ENCODE measurements at regions not wholly inside any gene's neighbourhood (a gene's known extent, or its start where the extent isn't known, plus 50 kb on each side); places are given as distances from the start of the nearest gene placed in this dataset.

DNA sequence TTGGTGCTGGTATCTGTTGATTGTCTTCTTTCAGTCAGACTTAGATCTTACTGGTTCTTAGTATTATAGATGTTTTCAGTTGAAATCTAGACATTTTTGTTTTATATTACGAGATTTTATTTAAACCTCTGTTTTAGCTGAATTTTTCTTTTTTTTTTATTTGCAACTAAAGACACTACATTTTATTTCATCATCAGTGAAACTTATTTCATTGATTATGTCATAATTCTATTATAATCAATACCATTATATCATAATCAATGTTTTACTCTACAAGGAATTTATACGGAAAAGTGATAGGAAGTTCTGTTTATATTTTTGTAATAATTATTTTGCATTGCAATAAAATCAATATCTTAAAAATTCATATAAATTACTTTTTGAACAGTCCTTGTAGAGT, 477.4 kb upstream of the MDFIC2 start:
- no peak for DNase-seq

DNA sequence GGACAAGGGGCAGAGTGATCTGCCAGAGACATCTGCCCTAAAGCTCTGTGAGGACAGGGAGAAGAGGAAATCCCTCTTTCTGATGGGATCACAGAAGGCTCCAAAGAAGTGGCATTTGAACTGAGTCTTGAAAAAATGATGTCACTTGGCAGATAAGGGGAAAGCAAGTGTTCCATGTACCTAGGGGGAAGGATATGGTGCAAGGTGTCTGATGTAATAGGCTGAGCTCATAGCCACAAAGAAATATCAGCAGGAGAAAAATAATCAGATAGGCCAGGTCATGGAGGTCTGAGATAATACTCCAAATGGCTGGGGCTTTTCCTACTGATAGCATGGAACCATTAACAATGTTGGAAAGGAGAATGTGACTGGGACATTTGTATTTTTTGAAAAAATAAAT, 468.4 kb upstream of the MDFIC2 start:
- no peak for DNase-seq

DNA sequence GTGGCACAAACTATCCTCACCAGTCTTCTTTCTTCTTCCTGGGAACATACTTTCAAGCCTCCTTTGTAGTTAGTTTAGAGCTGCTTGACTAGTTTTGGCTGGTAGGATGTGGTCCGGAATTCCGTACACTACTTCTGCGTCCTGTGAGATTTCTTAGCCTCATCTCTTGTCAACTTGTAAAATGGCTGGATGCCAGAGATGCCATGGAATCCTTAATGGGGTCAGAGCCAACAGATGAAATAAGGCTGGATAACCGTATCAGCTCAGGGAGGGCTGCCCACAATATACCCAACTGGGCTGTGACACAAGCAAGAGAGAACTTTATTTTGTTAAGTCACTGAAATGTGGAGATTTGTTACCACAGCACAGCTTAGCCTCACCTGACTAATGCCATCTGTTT, 466.9 kb upstream of the MDFIC2 start:
- no peak for DNase-seq

DNA sequence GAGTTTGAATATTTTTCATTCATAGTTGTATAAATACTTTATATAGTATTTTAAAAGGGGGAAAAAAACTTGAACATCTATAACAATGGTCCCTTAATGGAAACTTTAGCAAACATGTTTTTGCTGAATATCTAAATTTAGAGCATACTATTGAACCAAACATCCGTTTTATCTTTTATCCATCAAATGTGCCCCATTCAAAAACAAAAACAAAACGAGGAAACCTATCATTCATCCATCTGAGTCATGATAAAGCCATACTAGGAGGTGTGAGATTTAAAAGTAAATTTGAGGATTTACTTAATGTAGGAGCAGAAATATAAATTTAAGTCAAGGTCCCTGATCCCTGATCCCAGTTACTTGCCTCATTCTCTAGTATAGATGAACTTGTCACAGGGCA, 463.6 kb upstream of the MDFIC2 start:
- DNase-seq: no peak

DNA sequence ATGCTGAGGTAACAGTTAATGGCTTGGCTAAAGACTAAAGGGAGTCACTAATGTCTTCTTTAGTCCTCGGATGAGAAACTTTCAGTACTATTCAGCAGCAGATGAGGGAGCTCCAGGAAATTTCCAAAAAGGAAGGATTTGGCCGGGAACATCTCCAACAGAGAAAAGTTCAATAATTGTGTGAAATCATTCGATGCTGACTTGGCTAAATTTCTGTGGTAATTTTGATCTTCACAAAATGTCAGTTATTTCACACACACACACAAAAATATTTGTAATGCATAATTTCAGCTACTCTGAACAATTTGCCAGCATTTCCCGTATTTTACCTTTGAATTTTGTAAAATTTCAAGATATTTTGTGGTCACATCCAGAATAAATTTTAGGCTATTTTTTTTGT, 462.8 kb upstream of the MDFIC2 start:
- DNase-seq: no peak

DNA sequence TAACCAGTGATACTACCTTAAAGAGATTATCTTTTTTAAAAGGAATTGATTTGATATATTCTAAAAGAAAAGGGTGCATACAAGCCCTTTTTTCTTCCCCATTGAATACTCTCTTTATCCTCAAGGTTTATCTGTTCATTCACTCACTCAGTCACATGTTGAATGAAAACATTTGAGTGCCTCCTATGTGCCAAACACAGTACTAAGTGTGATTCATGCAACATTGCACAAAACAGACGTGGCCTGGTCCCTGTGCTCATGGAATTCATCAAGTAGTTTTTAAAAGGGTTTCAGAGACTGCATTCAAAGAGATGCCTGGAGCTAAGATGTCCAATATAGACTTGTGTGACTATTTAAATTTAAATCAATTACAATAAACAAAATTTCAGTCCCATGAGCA, 462.2 kb upstream of the MDFIC2 start:
- DNase-seq: no peak

- DNase-seq: no peak
Measured at GRCh38 chr3:70771426-70772147, 459.1 kb upstream of the MDFIC2 start.

GRCh38 chr3:70770650-70771049, 458.2 kb upstream of the MDFIC2 start:
- DNase-seq: no peak

- DNase-seq: no peak
Measured at GRCh38 chr3:70766301-70766700, 453.9 kb upstream of the MDFIC2 start.

DNA sequence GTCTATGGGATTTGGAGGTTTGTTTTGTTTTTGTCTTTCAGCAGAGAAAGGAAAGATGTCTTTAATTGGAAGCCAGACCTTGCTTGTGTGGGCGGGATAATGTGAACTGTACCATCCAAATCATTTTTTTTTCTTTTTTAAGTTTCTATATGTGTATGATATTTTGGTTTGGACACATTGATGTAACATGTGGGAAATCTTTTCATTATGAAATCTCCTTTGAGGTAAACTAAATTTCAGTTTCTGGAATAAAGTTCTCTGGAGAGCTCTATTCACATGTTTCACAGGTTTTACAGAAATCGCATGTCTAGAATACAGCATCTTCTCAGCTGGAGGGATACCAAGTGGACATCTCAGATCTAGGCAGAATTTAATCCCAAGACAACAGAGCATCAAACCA, 451.5 kb upstream of the MDFIC2 start:
- no peak for DNase-seq

- DNase-seq: no peak
Measured at GRCh38 chr3:70757658-70758057, 445.2 kb upstream of the MDFIC2 start.

DNA sequence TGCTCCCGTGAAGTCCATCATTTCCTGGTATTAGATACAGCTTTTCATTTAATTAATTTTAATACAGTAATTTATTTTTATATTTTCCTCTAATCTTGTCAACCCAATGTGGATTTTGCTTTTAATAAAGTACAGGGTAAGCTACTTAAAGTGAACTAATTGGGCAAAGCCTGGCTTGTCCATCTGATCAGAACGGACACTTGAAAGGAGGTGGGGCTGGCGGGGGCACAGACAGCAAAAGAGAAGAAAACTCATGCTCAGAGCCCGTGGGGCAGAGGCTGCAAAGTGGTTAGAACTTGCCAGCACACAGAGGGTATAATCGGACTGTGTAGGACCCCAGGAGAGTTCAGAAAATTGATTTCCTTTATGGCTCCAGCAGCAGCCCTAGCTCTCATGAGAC, 443.1 kb upstream of the MDFIC2 start:
- no peak for DNase-seq

GRCh38 chr3:70754314-70754713, 441.9 kb upstream of the MDFIC2 start:
- DNase-seq: no peak

DNA sequence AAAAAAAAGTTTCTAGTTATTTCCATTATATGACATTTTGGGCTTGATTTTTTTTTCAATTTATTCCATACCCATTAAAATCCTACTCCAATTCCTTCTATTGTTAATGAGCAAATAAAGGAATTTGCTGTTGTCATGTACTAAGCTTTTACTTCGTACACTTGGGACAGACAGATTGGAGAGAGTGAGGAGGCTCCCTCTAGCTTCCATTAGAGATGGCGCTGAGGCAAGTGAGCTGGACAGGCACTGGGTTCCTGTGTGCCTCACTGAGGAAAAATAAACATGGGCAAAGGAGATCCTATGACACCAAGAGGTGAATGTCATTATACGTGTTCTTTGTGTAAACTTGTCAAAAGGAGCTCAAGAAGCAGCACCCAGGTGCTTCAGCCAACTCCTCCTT, 441.1 kb upstream of the MDFIC2 start:
- no peak for DNase-seq

GRCh38 chr3:70752051-70752450, 439.6 kb upstream of the MDFIC2 start:
- DNase-seq: no peak

DNA sequence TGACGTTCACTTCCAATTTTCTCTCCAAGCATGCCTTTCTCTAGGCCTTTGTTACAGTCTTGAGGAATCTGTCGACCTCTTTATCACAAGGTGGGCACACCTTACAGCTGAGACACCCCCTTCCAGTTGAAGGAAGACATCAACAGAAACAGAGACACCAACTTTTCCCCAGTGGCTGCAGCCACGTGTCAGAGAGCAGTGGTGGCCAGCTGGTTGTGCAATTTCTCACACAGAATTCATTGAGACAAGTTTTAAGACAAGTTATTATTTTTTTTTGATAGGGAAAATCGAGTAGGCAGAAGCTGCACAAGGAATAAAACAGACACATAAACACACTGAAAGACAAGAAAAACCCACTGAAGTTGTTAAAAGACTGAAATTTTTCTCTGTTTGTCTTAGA, 436.7 kb upstream of the MDFIC2 start:
- DNase-seq: no peak

DNA sequence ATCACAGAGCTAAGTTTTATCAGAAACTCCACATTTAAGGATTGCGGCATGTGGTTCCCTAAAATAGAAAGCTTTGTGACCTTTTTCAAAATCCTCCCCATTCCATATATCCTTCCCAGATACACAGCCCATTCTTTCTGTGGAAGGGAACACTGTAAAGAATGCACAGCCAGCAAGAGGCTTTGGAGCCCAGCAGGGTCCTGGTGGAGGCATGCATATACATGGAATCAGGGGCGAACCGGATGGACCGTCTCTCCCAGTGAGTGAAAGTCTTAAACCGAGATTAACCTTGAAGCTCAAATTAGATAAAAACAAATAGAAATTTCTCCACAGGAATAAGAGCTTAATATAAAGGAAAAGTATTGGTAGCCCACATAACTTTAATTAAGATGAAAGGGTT, 436.2 kb upstream of the MDFIC2 start:
- DNase-seq: no peak

- no peak for DNase-seq
Measured at GRCh38 chr3:70747847-70748246, 435.4 kb upstream of the MDFIC2 start.

- DNase-seq: no peak
Measured at GRCh38 chr3:70744536-70744935, 432.1 kb upstream of the MDFIC2 start.

DNA sequence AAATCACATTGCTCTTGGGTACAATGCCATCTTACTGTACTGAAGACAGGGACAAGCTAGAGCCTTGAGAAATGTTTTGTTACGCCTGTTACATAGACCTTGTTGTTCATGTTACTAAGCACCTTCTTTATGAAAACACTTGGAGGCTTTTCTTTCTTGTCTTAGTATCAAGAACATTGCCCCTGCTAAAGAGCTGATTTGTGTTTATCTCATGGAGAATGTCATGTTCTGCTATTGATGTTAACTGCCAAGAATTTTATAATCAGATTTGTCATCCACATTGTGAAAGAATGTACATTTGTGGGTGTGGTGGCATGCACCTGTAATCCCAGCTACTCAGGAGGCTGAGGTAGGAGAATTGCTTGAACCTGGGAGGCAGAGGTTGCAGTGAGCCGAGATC, 431.3 kb upstream of the MDFIC2 start:
- no peak for DNase-seq

DNA sequence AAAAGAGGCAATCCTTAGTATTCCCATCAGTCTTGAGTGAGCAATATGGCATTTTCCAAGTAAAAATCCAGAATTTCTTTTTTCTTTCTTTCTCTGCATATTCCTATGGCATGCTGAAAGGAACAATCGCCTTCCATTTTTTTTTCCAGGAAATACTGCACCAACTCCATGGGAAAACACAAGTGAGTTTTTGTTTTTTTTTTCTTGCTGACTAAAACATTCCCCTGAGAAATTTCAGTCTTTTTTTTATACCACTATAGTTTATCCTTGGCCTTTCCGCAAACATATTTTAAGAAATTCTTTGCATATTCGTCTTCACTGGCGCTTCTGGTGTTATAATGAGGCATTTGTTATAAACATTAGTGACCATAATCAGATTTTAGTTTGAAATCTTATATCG, 429.6 kb upstream of the MDFIC2 start:
- no peak for DNase-seq

DNA sequence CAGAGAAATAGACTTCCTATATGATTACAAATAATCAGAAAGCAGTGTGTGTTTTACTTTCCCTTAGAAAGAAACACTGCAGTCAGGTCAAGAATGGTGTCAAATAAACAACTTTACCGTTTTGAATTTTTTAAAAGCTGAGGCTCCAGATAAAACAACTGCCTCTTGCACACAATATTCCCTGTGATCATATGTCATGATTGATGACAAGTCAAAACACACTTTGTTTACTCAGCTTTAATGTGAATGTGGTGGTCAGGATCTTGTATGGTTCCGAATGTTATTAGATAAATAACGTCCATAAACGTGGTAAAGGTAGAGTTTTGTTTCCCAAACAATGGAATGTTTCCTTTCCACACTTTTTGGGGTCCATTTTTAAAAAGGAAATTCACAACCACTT, 428.4 kb upstream of the MDFIC2 start:
- DNase-seq: no peak

GRCh38 chr3:70740071-70740470, 427.6 kb upstream of the MDFIC2 start:
- DNase-seq: no peak

- no peak for DNase-seq
Measured at GRCh38 chr3:70738291-70738681, 425.8 kb upstream of the MDFIC2 start.

DNA sequence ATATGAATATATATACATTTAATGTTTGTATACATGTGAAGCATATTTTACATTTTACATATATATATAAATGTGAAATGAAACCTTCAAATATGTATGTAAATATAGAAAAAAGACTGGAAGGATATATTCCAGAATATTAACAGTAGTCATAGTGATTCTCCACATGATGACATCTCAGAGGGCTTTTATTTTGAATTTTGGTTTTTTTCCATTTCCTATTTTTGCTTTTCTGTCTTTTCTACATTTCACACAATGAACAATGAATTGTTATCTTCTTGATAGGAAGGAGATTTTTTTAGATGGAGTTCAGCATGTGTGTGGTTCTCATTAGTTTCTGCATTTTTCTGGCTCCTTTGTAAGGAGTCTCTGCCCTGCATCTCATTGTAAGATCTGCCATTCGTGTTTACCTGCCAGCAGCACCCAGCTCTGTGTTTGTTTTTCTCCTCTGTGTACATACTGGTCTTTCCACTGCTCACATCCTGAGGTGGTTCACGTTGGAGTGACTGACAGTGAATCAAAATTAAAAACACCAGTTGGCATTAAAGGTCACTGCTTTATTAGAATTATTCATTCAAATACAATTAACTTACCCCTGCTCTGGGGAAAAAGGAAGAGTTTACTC, 425.3 kb upstream of the MDFIC2 start:
- no peak for DNase-seq
